HG03039 (cell line): ENCODE measurements at regions not wholly inside any gene's neighbourhood (a gene's known extent, or its start where the extent isn't known, plus 50 kb on each side); places are given as distances from the start of the nearest gene placed in this dataset.

ENCODE experiments used
- ATAC-seq: cut with Tn5 transposase; IDR thresholded peaks from one replicate; pipeline ENCODE4 v1.9.1; 2021; ENCODE audit warnings: mild to moderate bottlenecking, moderate library complexity; ENCODE audit not compliant: unreplicated experiment

- ATAC-seq, result no peak
These were observed 678.6 kb downstream of the IQCM start for GRCh38 chr4:149136951-149137620.

- no peak for ATAC-seq
These were observed 680.6 kb downstream of the IQCM start for GRCh38 chr4:149135062-149135461.

GRCh38 chr4:149121023-149121404 is 678.8 kb upstream of the NR3C2 start:
- ATAC-seq, result no peak

- no peak for ATAC-seq
These were observed 678.3 kb upstream of the NR3C2 start for GRCh38 chr4:149120331-149121022.

GRCh38 chr4:149116806-149117205 is 674.6 kb upstream of the NR3C2 start:
- no peak for ATAC-seq

GRCh38 chr4:149113804-149114430 is 671.7 kb upstream of the NR3C2 start:
- ATAC-seq, result no peak

- ATAC-seq, result no peak
These were observed 669.9 kb upstream of the NR3C2 start for GRCh38 chr4:149112109-149112508.

GRCh38 chr4:149110481-149110880 is 668.3 kb upstream of the NR3C2 start:
- no peak for ATAC-seq

GRCh38 chr4:149108626-149109025 is 666.4 kb upstream of the NR3C2 start:
- no peak for ATAC-seq

GRCh38 chr4:149102765-149103164 is 660.6 kb upstream of the NR3C2 start:
- ATAC-seq, result no peak

GRCh38 chr4:149101649-149102048 is 659.4 kb upstream of the NR3C2 start:
- ATAC-seq, result no peak

- ATAC-seq, result no peak
These were observed 653.6 kb upstream of the NR3C2 start for GRCh38 chr4:149095811-149096210.

- ATAC-seq, result no peak
These were observed 652.8 kb upstream of the NR3C2 start for GRCh38 chr4:149095001-149095400.

- ATAC-seq, result no peak
These were observed 641.9 kb upstream of the NR3C2 start for GRCh38 chr4:149084144-149084543.

- ATAC-seq, result no peak
These were observed 635.0 kb upstream of the NR3C2 start for GRCh38 chr4:149077181-149077580.

- no peak for ATAC-seq
These were observed 634.2 kb upstream of the NR3C2 start for GRCh38 chr4:149076401-149076800.

- ATAC-seq, result no peak
These were observed 630.2 kb upstream of the NR3C2 start for GRCh38 chr4:149072384-149072783.

GRCh38 chr4:149065753-149066152 is 623.5 kb upstream of the NR3C2 start:
- no peak for ATAC-seq

- ATAC-seq, result no peak
These were observed 620.8 kb upstream of the NR3C2 start for GRCh38 chr4:149062997-149063396.

GRCh38 chr4:149057594-149057993 is 615.4 kb upstream of the NR3C2 start:
- no peak for ATAC-seq

- ATAC-seq, result no peak
These were observed 614.4 kb upstream of the NR3C2 start for GRCh38 chr4:149056615-149057014.

GRCh38 chr4:149055624-149056023 is 613.4 kb upstream of the NR3C2 start:
- no peak for ATAC-seq
